ENCODE measurements at regions not wholly inside any gene's neighbourhood (a gene's known extent, or its start where the extent isn't known, plus 50 kb on each side); places are given as distances from the start of the nearest gene placed in this dataset.

- no peaks in the 10 kb centered on the region for H3K4me1 ChIP-seq (ENCODE audit: insufficient read depth, low read length, poor library complexity, severe bottlenecking)
- TF ChIP-seq CTCF (conservative IDR thresholded peaks at IDR 0.05; ENCODE audit: low read length) (no peak), EZH2phosphoT487 (IDR thresholded peaks at IDR 0.05; ENCODE audit: borderline replicate concordance) (no peak)
- H3K9ac ChIP-seq (ENCODE audit: low read depth, low read length, poor library complexity, severe bottlenecking): no peak overlapping the region
- no peaks in the 10 kb centered on the region for H3F3A ChIP-seq (ENCODE audit: low read depth)
- no peaks in the 10 kb centered on the region for H3K79me2 ChIP-seq (ENCODE audit: insufficient read depth, low read length)
- no peaks in the 10 kb centered on the region for H4K20me1 ChIP-seq (ENCODE audit: insufficient read depth, low read length, poor library complexity, severe bottlenecking)
- no peaks in the 10 kb centered on the region for H3K36me3 ChIP-seq (ENCODE audit: insufficient read depth, low read length)
- H3K9me2 ChIP-seq (replicated peaks; ENCODE audit: low read depth, low read length): no peaks in the 10 kb centered on the region
- H3K4me2 ChIP-seq (ENCODE audit: low read depth, low read length, poor library complexity, severe bottlenecking): no peak overlapping the region
- peaks cover 5% of the 10 kb centered on the region for H3K9me3 ChIP-seq (ENCODE audit: insufficient read depth, low read depth, low read length)
- H3K4me3 ChIP-seq (ENCODE audit: low read length, poor library complexity, severe bottlenecking): no peak overlapping the region
- no peaks in the 10 kb centered on the region for H3K27me3 ChIP-seq (ENCODE audit: insufficient read depth, low read length, poor library complexity, severe bottlenecking)
- H2AFZ ChIP-seq (ENCODE audit: low read length): no peak overlapping the region
These were observed 557.0 kb upstream of the IGFBP3 start for GRCh38 chr7:46478046-46478445.

GRCh38 chr7:46468753-46469356, 547.8 kb upstream of the IGFBP3 start:
- no peaks in the 10 kb centered on the region for H3K27me3 ChIP-seq (ENCODE audit: insufficient read depth, low read length, poor library complexity, severe bottlenecking)
- H3F3A ChIP-seq (ENCODE audit: low read depth): no peaks in the 10 kb centered on the region
- no peaks in the 10 kb centered on the region for H3K9me2 ChIP-seq (replicated peaks; ENCODE audit: low read depth, low read length)
- no peaks in the 10 kb centered on the region for H4K20me1 ChIP-seq (ENCODE audit: insufficient read depth, low read length, poor library complexity, severe bottlenecking)
- TF ChIP-seq CTCF (conservative IDR thresholded peaks at IDR 0.05; ENCODE audit: low read length) (no peak), EZH2phosphoT487 (IDR thresholded peaks at IDR 0.05; ENCODE audit: borderline replicate concordance) (no peak)
- no peak overlapping the region for H3K4me3 ChIP-seq (ENCODE audit: low read length, poor library complexity, severe bottlenecking)
- no peaks in the 10 kb centered on the region for H3K79me2 ChIP-seq (ENCODE audit: insufficient read depth, low read length)
- H2AFZ ChIP-seq (ENCODE audit: low read length): no peak overlapping the region
- H3K9me3 ChIP-seq (ENCODE audit: insufficient read depth, low read depth, low read length): peaks cover 20% of the 10 kb centered on the region
- no peak overlapping the region for H3K4me2 ChIP-seq (ENCODE audit: low read depth, low read length, poor library complexity, severe bottlenecking)
- H3K36me3 ChIP-seq (ENCODE audit: insufficient read depth, low read length): no peaks in the 10 kb centered on the region
- H3K4me1 ChIP-seq (ENCODE audit: insufficient read depth, low read length, poor library complexity, severe bottlenecking): no peaks in the 10 kb centered on the region
- no peak overlapping the region for H3K9ac ChIP-seq (ENCODE audit: low read depth, low read length, poor library complexity, severe bottlenecking)

- peaks cover 6% of the 10 kb centered on the region; the same call in 1 of the 2 replicates for H3K9me3 ChIP-seq (ENCODE audit: insufficient read depth, low read depth, low read length)
These were observed 542.1 kb upstream of the IGFBP3 start for GRCh38 chr7:46463170-46463569.

More at GRCh38 chr7:46463170-46463569, 542.1 kb upstream of the IGFBP3 start:
- Histone ChIP-seq H3K4me1 (ENCODE audit: insufficient read depth, low read length, poor library complexity, severe bottlenecking) (no peaks in the 10 kb centered on the region), H3K27me3 (ENCODE audit: insufficient read depth, low read length, poor library complexity, severe bottlenecking) (no peaks in the 10 kb centered on the region), H3K4me3 (ENCODE audit: low read length, poor library complexity, severe bottlenecking) (no peak overlapping the region), H3K4me2 (ENCODE audit: low read depth, low read length, poor library complexity, severe bottlenecking) (no peak overlapping the region), H3K36me3 (ENCODE audit: insufficient read depth, low read length) (no peaks in the 10 kb centered on the region), H3K9me2 (replicated peaks; ENCODE audit: low read depth, low read length) (no peaks in the 10 kb centered on the region), H2AFZ (ENCODE audit: low read length) (no peak overlapping the region), H4K20me1 (ENCODE audit: insufficient read depth, low read length, poor library complexity, severe bottlenecking) (no peaks in the 10 kb centered on the region), H3F3A (ENCODE audit: low read depth) (no peaks in the 10 kb centered on the region), H3K9ac (ENCODE audit: low read depth, low read length, poor library complexity, severe bottlenecking) (no peak overlapping the region), H3K79me2 (ENCODE audit: insufficient read depth, low read length) (no peaks in the 10 kb centered on the region)
- no peak for TF ChIP-seq EZH2phosphoT487 (IDR thresholded peaks at IDR 0.05; ENCODE audit: borderline replicate concordance)
- TF ChIP-seq CTCF (conservative IDR thresholded peaks at IDR 0.05; ENCODE audit: low read length): no peak
